ENCODE measurements at regions not wholly inside any gene's neighbourhood (a gene's known extent, or its start where the extent isn't known, plus 50 kb on each side); places are given as distances from the start of the nearest gene placed in this dataset.

- TF ChIP-seq, protein P1, sequence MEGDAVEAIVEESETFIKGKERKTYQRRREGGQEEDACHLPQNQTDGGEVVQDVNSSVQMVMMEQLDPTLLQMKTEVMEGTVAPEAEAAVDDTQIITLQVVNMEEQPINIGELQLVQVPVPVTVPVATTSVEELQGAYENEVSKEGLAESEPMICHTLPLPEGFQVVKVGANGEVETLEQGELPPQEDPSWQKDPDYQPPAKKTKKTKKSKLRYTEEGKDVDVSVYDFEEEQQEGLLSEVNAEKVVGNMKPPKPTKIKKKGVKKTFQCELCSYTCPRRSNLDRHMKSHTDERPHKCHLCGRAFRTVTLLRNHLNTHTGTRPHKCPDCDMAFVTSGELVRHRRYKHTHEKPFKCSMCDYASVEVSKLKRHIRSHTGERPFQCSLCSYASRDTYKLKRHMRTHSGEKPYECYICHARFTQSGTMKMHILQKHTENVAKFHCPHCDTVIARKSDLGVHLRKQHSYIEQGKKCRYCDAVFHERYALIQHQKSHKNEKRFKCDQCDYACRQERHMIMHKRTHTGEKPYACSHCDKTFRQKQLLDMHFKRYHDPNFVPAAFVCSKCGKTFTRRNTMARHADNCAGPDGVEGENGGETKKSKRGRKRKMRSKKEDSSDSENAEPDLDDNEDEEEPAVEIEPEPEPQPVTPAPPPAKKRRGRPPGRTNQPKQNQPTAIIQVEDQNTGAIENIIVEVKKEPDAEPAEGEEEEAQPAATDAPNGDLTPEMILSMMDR (IDR thresholded peaks at IDR 0.05): no peak
- ATAC-seq (ENCODE audit: low FRiP score): no peak
- DNase-seq (ENCODE audit: low spot score): no peak
Observed at GRCh38 chr17:52546990-52547389, 388.5 kb upstream of the CA10 start.

DNA sequence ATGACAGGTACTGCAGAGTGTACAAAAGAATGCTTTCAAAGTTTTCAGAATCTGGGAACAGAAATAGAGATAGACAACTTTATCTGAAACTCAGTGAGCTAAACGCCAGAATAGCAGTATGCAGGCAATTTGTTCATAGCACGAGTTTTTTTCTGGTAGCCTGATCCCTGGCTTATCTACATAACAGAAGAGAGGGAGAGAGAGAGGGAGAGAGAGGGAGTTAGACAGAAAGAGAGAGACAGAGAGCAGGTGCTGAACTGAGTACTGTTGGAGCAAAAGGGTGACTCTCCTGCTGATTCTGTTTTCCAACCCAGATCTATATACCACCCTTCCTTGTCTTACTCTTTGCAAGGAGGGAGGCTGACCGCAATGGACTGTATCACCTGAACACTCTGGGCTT, 388.0 kb upstream of the CA10 start:
- ATAC-seq (ENCODE audit: low FRiP score) (no peak), DNase-seq (ENCODE audit: low spot score) (no peak)
- TF ChIP-seq, protein P1 (IDR thresholded peaks at IDR 0.05): no peak

- TF ChIP-seq, protein P1 (IDR thresholded peaks at IDR 0.05): no peak
- ATAC-seq (ENCODE audit: low FRiP score): no peak
- DNase-seq (ENCODE audit: low spot score): no peak
Observed at GRCh38 chr17:52537421-52537820, 378.9 kb upstream of the CA10 start.

DNA sequence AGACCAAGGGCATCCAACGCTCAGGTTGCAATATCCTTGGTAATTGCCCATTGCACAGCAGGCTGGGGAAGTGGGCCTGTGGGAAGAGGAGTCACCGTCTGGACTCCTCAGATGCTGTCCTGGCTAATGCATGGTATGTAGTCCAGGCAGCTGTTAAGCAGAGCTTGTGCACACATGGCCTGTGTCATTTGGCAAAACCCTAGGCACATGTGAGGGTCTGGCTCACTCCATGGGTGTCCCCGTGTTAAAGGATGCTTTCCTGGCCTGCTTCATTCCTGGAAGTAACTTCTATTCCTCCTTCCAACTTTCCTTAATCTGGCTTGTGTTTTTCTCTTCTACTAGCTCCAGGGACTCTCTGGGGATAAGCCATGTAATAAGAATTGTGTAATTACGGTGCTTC, 378.0 kb upstream of the CA10 start:
- TF ChIP-seq, protein P1 (IDR thresholded peaks at IDR 0.05): no peak
- no peak for DNase-seq (ENCODE audit: low spot score)
- no peak for ATAC-seq (ENCODE audit: low FRiP score)

GRCh38 chr17:52532373-52532772, 373.9 kb upstream of the CA10 start:
- TF ChIP-seq, protein P1 (IDR thresholded peaks at IDR 0.05): no peak
- DNase-seq (ENCODE audit: low spot score): no peak

DNA sequence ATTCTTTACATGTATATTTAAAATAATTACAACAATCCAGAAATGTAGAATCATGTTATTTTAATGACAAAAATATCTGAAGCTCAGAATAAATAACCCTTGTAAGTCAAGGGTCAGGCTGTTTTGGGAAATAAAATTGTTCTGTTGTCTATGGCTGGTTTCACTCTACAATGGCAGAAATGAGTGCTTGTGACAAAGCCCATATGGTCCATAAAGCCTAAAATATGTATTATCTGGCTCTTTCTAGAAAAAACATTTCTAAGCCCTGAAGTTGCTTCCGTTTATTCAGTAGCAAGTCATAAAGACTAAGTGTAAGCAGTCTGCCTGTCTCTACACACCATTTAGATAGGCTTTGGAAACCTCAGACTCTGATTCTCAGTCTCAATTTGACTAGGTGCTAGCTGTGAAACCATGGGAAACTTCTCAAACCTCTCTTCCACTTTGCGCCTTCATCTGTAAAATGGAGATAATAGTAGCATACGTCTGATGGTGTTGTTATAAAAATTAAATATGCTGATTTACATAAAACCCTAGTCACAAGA, 365.7 kb upstream of the CA10 start:
- no peak for ATAC-seq (ENCODE audit: low FRiP score)
- TF ChIP-seq, protein P1 (IDR thresholded peaks at IDR 0.05): no peak
- DNase-seq (ENCODE audit: low spot score): no peak

More at GRCh38 chr17:52532373-52532772, 373.9 kb upstream of the CA10 start:
- no peak for ATAC-seq (ENCODE audit: low FRiP score)

- ATAC-seq (ENCODE audit: low FRiP score) (no peak), DNase-seq (ENCODE audit: low spot score) (no peak)
- TF ChIP-seq, protein P1 (IDR thresholded peaks at IDR 0.05): no peak
Observed at GRCh38 chr17:52517176-52517575, 358.7 kb upstream of the CA10 start.
